GM21619 (cell line): ENCODE measurements at regions not wholly inside any gene's neighbourhood (a gene's known extent, or its start where the extent isn't known, plus 50 kb on each side); places are given as distances from the start of the nearest gene placed in this dataset.
"Not testable (repeated sequence)": the region's sequence is repeated elsewhere in the genome, so short reads cannot be mapped to it uniquely, and the experiment has no call there.

Experiments used
- ATAC-seq: cut with Tn5 transposase; IDR thresholded peaks from one replicate; pipeline ENCODE4 v1.9.1; 2021; ENCODE audit not compliant: unreplicated experiment

- ATAC-seq: not testable (repeated sequence)
These were observed 139.3 kb downstream of the ATXN7L3B start for GRCh38 chr12:74676955-74677354.

- ATAC-seq: no peak
These were observed 147.8 kb downstream of the ATXN7L3B start for GRCh38 chr12:74685385-74685784.

- ATAC-seq: no peak
These were observed 151.5 kb downstream of the ATXN7L3B start for GRCh38 chr12:74689071-74689655.

- ATAC-seq: no peak
These were observed 152.3 kb downstream of the ATXN7L3B start for GRCh38 chr12:74689929-74690328.

GRCh38 chr12:74719447-74719846 is 181.8 kb downstream of the ATXN7L3B start:
- no peak for ATAC-seq

DNA sequence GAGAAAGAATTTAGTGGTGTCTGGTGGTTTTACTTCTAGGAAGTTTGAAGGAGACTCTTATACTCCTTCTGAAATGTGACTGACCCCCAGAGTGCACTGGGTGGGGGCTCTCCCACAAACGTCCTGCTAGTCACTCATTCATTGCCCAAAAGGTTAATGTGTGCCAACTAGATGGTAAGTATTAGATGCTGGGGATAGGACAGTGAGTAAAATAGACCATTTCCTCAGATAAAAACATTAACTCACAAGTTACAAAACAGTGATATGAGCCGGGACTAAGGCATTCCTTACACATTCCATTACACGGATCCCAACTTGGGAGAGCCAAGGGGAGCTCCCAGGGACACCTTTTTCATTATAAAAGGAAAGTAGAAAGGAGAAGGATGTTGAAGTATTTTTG is 185.1 kb downstream of the ATXN7L3B start:
- peak; percentile 49 for ATAC-seq

DNA sequence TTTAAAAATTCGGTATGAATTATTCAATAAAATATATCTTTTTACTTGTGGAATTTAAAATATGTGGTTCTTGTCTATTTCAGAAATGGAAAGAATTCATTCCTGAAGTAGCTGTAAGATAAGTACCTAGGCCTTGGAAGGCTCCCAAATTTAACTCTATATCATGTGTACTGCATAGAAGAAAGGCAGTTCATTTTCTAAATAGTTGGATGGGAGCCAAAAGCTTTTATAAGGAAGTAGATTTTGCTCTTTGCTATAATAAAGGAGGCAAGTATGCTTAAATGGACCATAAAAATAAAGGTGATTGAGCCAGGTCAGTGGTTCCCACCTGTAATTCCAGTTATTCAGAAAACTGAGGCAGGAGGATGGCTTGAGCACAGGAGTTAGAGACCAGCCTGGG is 187.5 kb downstream of the ATXN7L3B start:
- no peak for ATAC-seq

GRCh38 chr12:74728006-74728405 is 190.4 kb downstream of the ATXN7L3B start:
- ATAC-seq: no peak

GRCh38 chr12:74732164-74732784 is 194.6 kb downstream of the ATXN7L3B start:
- no peak for ATAC-seq

DNA sequence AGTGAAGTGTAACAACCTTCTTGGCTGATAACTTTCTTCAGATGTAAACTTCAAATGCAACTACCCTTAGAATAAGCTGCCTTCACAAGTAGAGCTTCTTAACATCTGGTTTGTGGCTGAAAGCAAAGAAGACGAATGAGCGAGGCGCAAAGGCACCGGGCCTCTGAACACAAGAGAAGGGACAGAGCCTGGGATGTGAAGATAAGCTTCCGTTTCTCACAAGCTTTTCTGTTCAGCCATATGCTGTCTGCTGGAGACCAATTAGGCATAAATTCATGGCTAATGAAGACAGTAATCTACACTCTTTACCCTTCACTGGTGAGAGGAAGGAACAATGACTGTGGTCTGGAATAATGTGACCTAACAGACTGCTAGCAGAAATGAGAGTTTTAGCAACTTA is 195.2 kb downstream of the ATXN7L3B start:
- ATAC-seq: no peak

GRCh38 chr12:74741112-74741511 is 203.5 kb downstream of the ATXN7L3B start:
- no peak for ATAC-seq

GRCh38 chr12:74747305-74747704 is 209.7 kb downstream of the ATXN7L3B start:
- no peak for ATAC-seq

GRCh38 chr12:74751441-74751840 is 213.8 kb downstream of the ATXN7L3B start:
- ATAC-seq: no peak

- ATAC-seq: no peak
These were observed 214.6 kb downstream of the ATXN7L3B start for GRCh38 chr12:74752215-74752614.

GRCh38 chr12:74770552-74770951 is 232.9 kb downstream of the ATXN7L3B start:
- ATAC-seq: no peak

DNA sequence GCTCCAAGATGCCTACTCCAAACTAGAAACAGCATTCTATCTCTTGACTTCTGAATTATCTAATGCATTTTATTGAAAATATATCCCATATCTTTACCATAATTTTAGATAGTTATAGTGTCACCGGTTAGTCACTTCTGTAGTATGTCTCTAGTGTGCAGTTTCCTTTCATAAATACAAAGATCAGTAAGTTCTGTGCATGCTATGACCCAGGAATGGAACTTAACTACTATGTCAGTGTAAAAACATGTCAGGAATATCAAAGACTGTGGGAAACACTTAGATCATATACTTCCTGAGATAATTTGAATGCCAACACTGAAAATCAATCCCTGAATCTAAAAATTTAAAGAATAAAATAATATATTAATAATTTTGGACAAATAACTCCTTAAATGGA is 237.6 kb downstream of the ATXN7L3B start:
- no peak for ATAC-seq

DNA sequence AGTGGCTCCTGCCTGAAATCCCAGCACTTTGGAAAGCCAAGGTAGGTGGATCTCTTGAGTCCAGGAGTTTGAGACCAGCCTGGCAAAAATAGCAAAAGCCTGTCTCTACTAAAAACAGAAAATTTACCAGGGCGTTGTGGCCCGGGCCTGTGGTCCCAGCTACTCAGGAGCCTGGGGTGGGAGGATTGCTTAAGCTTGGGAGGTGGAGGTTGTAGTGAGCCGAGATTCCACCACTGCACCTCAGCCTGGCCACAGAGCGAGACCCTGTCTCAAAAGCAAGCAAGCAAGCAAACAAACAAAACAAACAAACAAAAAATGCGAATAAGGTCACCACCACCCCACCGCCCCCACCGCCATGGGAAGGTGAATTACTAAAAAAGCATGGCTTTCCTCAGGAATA is 238.7 kb downstream of the ATXN7L3B start:
- ATAC-seq: no peak

DNA sequence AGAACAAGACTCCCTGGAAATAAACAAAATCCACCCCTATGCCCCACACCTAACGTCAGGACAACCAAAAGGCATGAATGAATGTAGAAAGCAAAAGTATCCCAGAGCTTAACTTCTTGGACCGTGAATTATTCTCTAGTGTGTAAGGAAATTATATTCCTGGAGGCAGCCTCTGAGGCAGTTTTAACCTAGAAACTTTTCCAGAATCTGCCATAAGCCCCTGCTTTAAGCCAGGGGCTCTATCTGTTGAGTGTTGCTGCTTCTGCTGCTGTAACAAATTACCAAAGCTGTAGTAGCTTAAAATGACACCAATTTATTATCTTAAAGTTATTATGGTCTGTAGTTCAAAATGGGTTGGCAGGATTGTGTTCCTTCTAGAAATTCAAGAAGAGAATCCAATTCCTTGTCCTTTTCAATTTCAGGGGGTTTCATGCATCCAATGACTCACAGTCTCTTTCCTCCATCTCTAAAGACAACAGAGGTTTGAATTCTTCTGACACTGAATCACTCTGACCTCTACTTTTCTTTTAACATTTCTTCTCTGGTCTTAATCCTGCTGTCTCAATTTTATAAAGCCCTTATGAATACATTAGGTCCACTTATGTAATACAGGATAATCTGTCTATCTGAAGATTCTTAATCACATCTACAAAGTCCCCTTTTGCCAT is 242.7 kb downstream of the ATXN7L3B start:
- no peak for ATAC-seq

- ATAC-seq: not testable (repeated sequence)
These were observed 243.2 kb downstream of the ATXN7L3B start for GRCh38 chr12:74780850-74781241.

DNA sequence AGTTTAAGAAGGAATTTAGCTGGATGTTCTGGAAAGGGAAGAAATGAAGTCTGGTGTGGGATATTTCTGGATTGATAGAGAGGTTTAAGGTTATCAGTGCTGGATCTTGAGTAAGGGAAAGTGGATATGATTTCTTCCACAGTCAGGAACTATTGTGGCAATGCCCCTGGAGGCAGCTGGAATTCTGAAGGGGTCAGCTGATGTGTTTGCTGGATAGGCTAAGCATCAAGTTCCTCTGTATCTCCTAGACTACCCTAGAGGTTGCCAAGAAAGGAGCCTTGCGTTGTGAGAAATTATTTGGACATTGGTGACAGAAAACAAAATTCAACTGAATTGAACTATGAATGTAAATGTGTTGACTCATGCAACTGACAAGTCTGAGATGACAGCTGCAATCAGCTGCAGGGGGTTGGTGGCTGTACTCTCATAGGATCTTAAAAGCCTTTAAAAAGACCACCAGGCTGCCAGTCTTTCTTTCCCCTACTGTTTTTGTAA is 244.4 kb downstream of the ATXN7L3B start:
- ATAC-seq: no peak

DNA sequence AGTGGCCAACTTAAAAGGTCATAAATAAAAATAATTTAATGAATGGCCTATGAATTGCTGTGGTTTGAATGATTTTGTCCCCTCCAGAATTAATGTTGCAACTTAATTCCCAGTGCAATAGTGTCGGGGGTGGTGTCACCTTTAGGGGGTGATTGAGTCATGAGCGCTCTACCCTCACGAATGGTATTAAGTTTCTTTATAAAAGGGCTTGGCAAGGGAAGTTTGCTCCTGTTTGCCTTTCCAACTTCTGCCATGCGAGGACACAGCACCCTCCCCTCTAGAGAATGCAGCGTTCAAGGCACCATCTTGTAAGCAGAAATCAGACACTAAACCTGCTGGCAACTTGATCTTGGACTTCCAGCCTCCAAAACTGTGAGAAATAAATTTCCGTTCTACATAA is 253.3 kb downstream of the ATXN7L3B start:
- no peak for ATAC-seq

DNA sequence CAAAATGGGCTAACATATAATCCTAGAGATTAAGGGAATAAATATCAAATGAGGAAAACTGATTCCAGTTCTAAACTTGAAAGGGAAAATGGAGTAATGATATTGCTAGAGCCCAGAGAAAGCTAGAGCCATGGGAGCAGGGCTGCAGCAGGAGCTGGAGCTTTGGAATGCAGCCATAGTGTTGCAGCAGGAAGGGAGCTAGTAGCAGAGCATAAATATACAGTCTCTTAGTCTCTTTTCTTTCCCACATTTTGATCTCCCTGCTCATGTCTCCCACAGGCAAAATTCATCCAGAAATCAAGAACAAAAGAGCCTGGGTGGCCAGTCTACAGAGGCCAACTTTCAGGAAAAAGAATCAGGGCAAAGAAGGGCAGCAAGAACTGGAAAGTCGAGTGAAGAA is 253.7 kb downstream of the ATXN7L3B start:
- no peak for ATAC-seq
